NCI-H2029 treated with DMSO at 0.1 percent for 48 hours (cell line): ENCODE measurements at regions not wholly inside any gene's neighbourhood (a gene's known extent, or its start where the extent isn't known, plus 50 kb on each side); places are given as distances from the start of the nearest gene placed in this dataset.

ENCODE experiments used
- DNase-seq: peaks from one replicate; lab custom pipeline; 2025; lab: John Stamatoyannopoulos, UW

GRCh38 chr10:36224431-36224985 is 582.4 kb upstream of the FZD8 start:
- DNase-seq, result no peak

GRCh38 chr10:36221101-36221500 is 579.0 kb upstream of the FZD8 start:
- DNase-seq, result no peak

- no peak for DNase-seq
Measured at GRCh38 chr10:36220151-36220550, 578.1 kb upstream of the FZD8 start.

- DNase-seq, result no peak
Measured at GRCh38 chr10:36211856-36212255, 569.8 kb upstream of the FZD8 start.

- DNase-seq, result no peak
Measured at GRCh38 chr10:36209480-36209879, 567.4 kb upstream of the FZD8 start.

GRCh38 chr10:36202881-36203280 is 560.8 kb upstream of the FZD8 start:
- no peak for DNase-seq

- DNase-seq, result no peak
Measured at GRCh38 chr10:36200577-36200976, 558.5 kb upstream of the FZD8 start.

- no peak for DNase-seq
Measured at GRCh38 chr10:36198322-36198721, 556.2 kb upstream of the FZD8 start.

- no peak for DNase-seq
Measured at GRCh38 chr10:36195364-36195763, 553.3 kb upstream of the FZD8 start.

GRCh38 chr10:36194276-36194675 is 552.2 kb upstream of the FZD8 start:
- DNase-seq, result no peak

GRCh38 chr10:36191009-36191408 is 548.9 kb upstream of the FZD8 start:
- DNase-seq, result no peak

- no peak for DNase-seq
Measured at GRCh38 chr10:36188461-36188860, 546.4 kb upstream of the FZD8 start.

- DNase-seq, result no peak
Measured at GRCh38 chr10:36188080-36188453, 546.0 kb upstream of the FZD8 start.

- DNase-seq, result no peak
Measured at GRCh38 chr10:36187380-36188079, 545.4 kb upstream of the FZD8 start.

GRCh38 chr10:36185097-36185496 is 543.0 kb upstream of the FZD8 start:
- DNase-seq, result no peak

GRCh38 chr10:36183726-36184125 is 541.6 kb upstream of the FZD8 start:
- no peak for DNase-seq

GRCh38 chr10:36183056-36183455 is 541.0 kb upstream of the FZD8 start:
- DNase-seq, result no peak

- no peak for DNase-seq
Measured at GRCh38 chr10:36182606-36183005, 540.5 kb upstream of the FZD8 start.

GRCh38 chr10:36182179-36182566 is 540.1 kb upstream of the FZD8 start:
- no peak for DNase-seq

- DNase-seq, result no peak
Measured at GRCh38 chr10:36181426-36182178, 539.5 kb upstream of the FZD8 start.

- DNase-seq, result no peak
Measured at GRCh38 chr10:36178616-36179015, 536.5 kb upstream of the FZD8 start.

GRCh38 chr10:36177071-36177470 is 535.0 kb upstream of the FZD8 start:
- no peak for DNase-seq

- no peak for DNase-seq
Measured at GRCh38 chr10:36175954-36176353, 533.9 kb upstream of the FZD8 start.
